Spleen (tissue), 11 donors: ENCODE measurements at regions not wholly inside any gene's neighbourhood (a gene's known extent, or its start where the extent isn't known, plus 50 kb on each side); places are given as distances from the start of the nearest gene placed in this dataset.

Experiments used
- DNase-seq: peaks from one replicate; pipeline ENCODE4 v3.0.0-alpha.2; 2020
- H3K27ac ChIP-seq, 8 donors: fragments of 200-600 bp; sonication (generic) in 7 of 8; 1 replicate in 4 of 8; 2 replicates in 4 of 8; pipeline versions ENCODE4 v1.5.0 to v1.8.0; 2016 to 2021; ENCODE audit warnings: inconsistent platforms in 4 of 8, mild to moderate bottlenecking in 4 of 8, moderate library complexity in 1 of 8
- H3K27me3 ChIP-seq, 7 donors: fragments of 200-600 bp; sonication (generic) in 6 of 7; replicated peaks in 1 of 7; 1 replicate in 4 of 7; 2 replicates in 3 of 7; pipeline versions ENCODE4 v1.5.0 to v1.8.0; 2016 to 2021; ENCODE audit warnings: inconsistent platforms in 3 of 7, mild to moderate bottlenecking in 1 of 7
- H3K36me3 ChIP-seq, 6 donors: fragments of 200-600 bp; sonication (generic) in 5 of 6; 1 replicate in 4 of 6; 2 replicates in 2 of 6; pipeline versions ENCODE4 v1.5.0 to v1.8.0; 2016 to 2021; ENCODE audit warnings: inconsistent platforms in 2 of 6
- H3K4me1 ChIP-seq, 6 donors: fragments of 200-600 bp; sonication (generic) in 5 of 6; 1 replicate in 3 of 6; 2 replicates in 3 of 6; pipeline versions ENCODE4 v1.5.0 to v1.8.0; 2016 to 2021; ENCODE audit warnings: inconsistent platforms in 3 of 6
- H3K4me3 ChIP-seq, 8 donors: fragments of 200-600 bp; sonication (generic) in 7 of 8; 1 replicate in 4 of 8; 2 replicates in 4 of 8; pipeline versions ENCODE4 v1.5.0 to v1.8.0; 2016 to 2021; ENCODE audit warnings: inconsistent platforms in 4 of 8, mild to moderate bottlenecking in 4 of 8, moderate library complexity in 2 of 8
- H3K9me3 ChIP-seq, 8 donors: fragments of 200-600 bp; sonication (generic) in 7 of 8; 1 replicate in 4 of 8; 2 replicates in 4 of 8; pipeline versions ENCODE4 v1.5.0 to v1.8.0; 2016 to 2021; ENCODE audit warnings: inconsistent platforms in 4 of 8
- CTCF ChIP-seq, 11 experiments: fragments of 200-600 bp in 7 of 11; fragments of 450-650 bp in 4 of 11; sonication (generic) in 4 of 11; IDR thresholded peaks in 8 of 11; conservative IDR thresholded peaks in 3 of 11; 1 replicate in 7 of 11; 2 replicates in 4 of 11; pipeline versions ENCODE4 v1.4.0 to v1.8.0; 2016 to 2021; ENCODE audit warnings: antibody characterized with exemption in 11 of 11, inconsistent platforms in 4 of 11, mild to moderate bottlenecking in 1 of 11
- POLR2A ChIP-seq, 3 donors: fragments of 450-650 bp; IDR thresholded peaks; one replicate each; pipeline ENCODE4 v1.5.1; 2017; ENCODE audit warnings: antibody characterized with exemption in 3 of 3, mild to moderate bottlenecking in 1 of 3
- POLR2AphosphoS5 ChIP-seq, 3 donors: sonication (generic); formaldehyde crosslinking; IDR thresholded peaks; one replicate each; pipeline ENCODE4 v1.5.1; 2017; ENCODE audit warnings: antibody characterized with exemption in 3 of 3
- WGBS, 5 donors: extraction: QIAGEN DNeasy Blood & Tissue Kit in 3 of 5; methylation state at CpG; one replicate each; pipeline versions ENCODE4 v1.1.5 to v1.1.7; 2013 to 2018; 5-methylcytosine and 5-hydroxymethylcytosine counted together
- intact Hi-C: fragments of 100-400 bp; cut with DNase I; formaldehyde crosslinking; loops from one replicate; pipeline ENCODE4 v1.15.0; 2023; ENCODE audit warnings: low total_unique reads
- donor health status: healthy with polysubstance abuse.
- donor health status: DM: no; HTN: no; CAD: no; lungs with moderate emphysema.
- donor health status: DM: no; HTN: no; CAD: no.
- donor health status: Bipolar disorder and iron deficiency.
- donor health status: healthy.
- donor health status: DM: no; HTN: no; CAD: no.
- donor health status: DM: yes; HTN: yes; CAD: no.

- Histone ChIP-seq H3K27ac (no peak overlapping the region), H3K27me3 (no peaks in the 10 kb centered on the region), H3K4me3 (no peak overlapping the region), H3K36me3 (no peaks in the 10 kb centered on the region), H3K4me1 (no peaks in the 10 kb centered on the region), H3K9me3 (peaks cover 0 to 12% (median 0%) of the 10 kb centered on the region in 8 donors)
- intact Hi-C loops: no loop called here
- no peak for TF ChIP-seq CTCF (IDR thresholded peaks at IDR 0.05 in 8 of 11, conservative IDR thresholded peaks at IDR 0.05 in 3 of 11)
- no peak for TF ChIP-seq POLR2AphosphoS5 (IDR thresholded peaks at IDR 0.05)
- TF ChIP-seq POLR2A (IDR thresholded peaks at IDR 0.05): no peak
- 75 to 84% (median 82%) methylated on average over 2 of the region's 2 CpGs for WGBS, 5 donors
- no peak for DNase-seq
Measured at GRCh38 chr12:19849208-19849607, 409.9 kb downstream of the AEBP2 start.

- H3K4me3 ChIP-seq: no peak overlapping the region
- peaks cover 0 to 12% (median 0%) of the 10 kb centered on the region in 8 donors for H3K9me3 ChIP-seq
- no peak for DNase-seq
- no peaks in the 10 kb centered on the region for H3K4me1 ChIP-seq
- intact Hi-C loops: no loop called here
- WGBS, 5 donors: 69 to 87% (median 84%) methylated on average over 11 of the region's 11 CpGs
- no peak overlapping the region for H3K27ac ChIP-seq
- TF ChIP-seq CTCF (IDR thresholded peaks at IDR 0.05 in 8 of 11, conservative IDR thresholded peaks at IDR 0.05 in 3 of 11) (no peak), POLR2AphosphoS5 (IDR thresholded peaks at IDR 0.05) (no peak), POLR2A (IDR thresholded peaks at IDR 0.05) (no peak)
- H3K27me3 ChIP-seq: no peaks in the 10 kb centered on the region
- H3K36me3 ChIP-seq: no peaks in the 10 kb centered on the region
Measured at GRCh38 chr12:19850346-19851065, 411.2 kb downstream of the AEBP2 start.

GRCh38 chr12:19852100-19852855 is 413.0 kb downstream of the AEBP2 start:
- Histone ChIP-seq H3K9me3 (peaks cover 0 to 12% (median 0%) of the 10 kb centered on the region in 8 donors), H3K27me3 (no peaks in the 10 kb centered on the region), H3K4me1 (no peaks in the 10 kb centered on the region), H3K36me3 (no peaks in the 10 kb centered on the region), H3K27ac (no peak overlapping the region), H3K4me3 (no peak overlapping the region)
- TF ChIP-seq POLR2AphosphoS5 (IDR thresholded peaks at IDR 0.05) (no peak), POLR2A (IDR thresholded peaks at IDR 0.05) (no peak), CTCF (IDR thresholded peaks at IDR 0.05 in 8 of 11, conservative IDR thresholded peaks at IDR 0.05 in 3 of 11) (no peak)
- intact Hi-C loops: no loop called here
- no peak for DNase-seq
- WGBS, 5 donors: 74 to 92% (median 85%) methylated on average over 5 of the region's 5 CpGs

GRCh38 chr12:19855851-19856250 is 416.6 kb downstream of the AEBP2 start:
- peak overlapping the region in 1 of 8 donors; percentile 22 for H3K27ac ChIP-seq
- no peaks in the 10 kb centered on the region for H3K27me3 ChIP-seq
- H3K4me3 ChIP-seq: no peak overlapping the region

More at GRCh38 chr12:19855851-19856250, 416.6 kb downstream of the AEBP2 start:
- no peaks in the 10 kb centered on the region for H3K36me3 ChIP-seq
- intact Hi-C loops: no loop called here
- DNase-seq: no peak
- H3K9me3 ChIP-seq: peaks cover 0 to 10% (median 4%) of the 10 kb centered on the region in 8 donors
- no peaks in the 10 kb centered on the region for H3K4me1 ChIP-seq
- 18 to 36% (median 22%) methylated on average over 4 of the region's 4 CpGs for WGBS, 5 donors
- no peak for TF ChIP-seq POLR2AphosphoS5 (IDR thresholded peaks at IDR 0.05)
